Pancreas (tissue), 10 donors: ENCODE measurements at regions not wholly inside any gene's neighbourhood (a gene's known extent, or its start where the extent isn't known, plus 50 kb on each side); places are given as distances from the start of the nearest gene placed in this dataset.

Experiments used
- ATAC-seq, 4 donors: fragments of 200-7000 bp; cut with Tn5 transposase; one replicate each; pipeline versions ENCODE4 v1.8.0 to v1.9.1; 2020; ENCODE audit warnings: mild to moderate bottlenecking in 4 of 4, moderate library complexity in 4 of 4
- DNase-seq, 6 donors: peaks; one replicate each; pipeline ENCODE4 v3.0.0-alpha.2; 2020
- FAIRE-seq: peaks from 2 replicates; lab custom pipeline; 2012; peaks lifted over from hg19 to GRCh38; lab: Jason Lieb, UNC
- H3K27ac ChIP-seq, 4 donors: fragments of 200-600 bp; sonication (generic); 1 replicate in 3 of 4; 2 replicates in 1 of 4; pipeline versions ENCODE4 v1.5.0 to v1.8.0; 2020
- H3K27me3 ChIP-seq, 4 donors: fragments of 200-600 bp; one replicate each; pipeline ENCODE4 v1.8.0; 2021
- H3K36me3 ChIP-seq, 3 donors: fragments of 200-600 bp; sonication (generic) in 1 of 3; one replicate each; pipeline versions ENCODE4 v1.5.0 to v1.8.0; 2020 to 2021
- H3K4me1 ChIP-seq, 3 donors: fragments of 200-600 bp; one replicate each; pipeline ENCODE4 v1.8.0; 2021
- H3K4me3 ChIP-seq, 4 donors: fragments of 200-600 bp; sonication (generic) in 2 of 4; one replicate each; pipeline versions ENCODE4 v1.5.0 to v1.8.0; 2020 to 2021
- H3K9me3 ChIP-seq, 4 donors: fragments of 200-600 bp; one replicate each; pipeline ENCODE4 v1.8.0; 2021
- WGBS, 2 donors: extraction: QIAGEN DNeasy Blood & Tissue Kit; methylation state at CpG; one replicate each; pipeline ENCODE4 v1.1.7; 2013; 5-methylcytosine and 5-hydroxymethylcytosine counted together
- intact Hi-C, 3 donors: fragments of 100-400 bp; cut with DNase I; formaldehyde crosslinking; loops; one replicate each; pipeline versions ENCODE4 v1.11.1 to v1.14.2; 2022
- TF ChIP-seq, protein P1 (sequence below), 4 donors: fragments of 200-600 bp; sonication (generic) in 3 of 4; IDR thresholded peaks; one replicate each; pipeline versions ENCODE4 v1.5.0 to v1.8.0; 2021; ENCODE audit warnings: antibody characterized with exemption in 4 of 4
- donor health status: healthy with polysubstance abuse.
- donor health status: DM: no; HTN: no; CAD: no; lungs with moderate emphysema.
- donor health status: DM: no; HTN: no; CAD: no.
- donor health status: control.
- donor health status: control.
- donor health status: Bipolar disorder and iron deficiency.
- donor health status: DM: yes; HTN: yes; CAD: no.
- donor health status: DM: no; HTN: no; CAD: no.
- donor health status: DM: no; HTN: no; CAD: no.
- donor health status: DM: yes; HTN: yes; CAD: no.

DNA sequence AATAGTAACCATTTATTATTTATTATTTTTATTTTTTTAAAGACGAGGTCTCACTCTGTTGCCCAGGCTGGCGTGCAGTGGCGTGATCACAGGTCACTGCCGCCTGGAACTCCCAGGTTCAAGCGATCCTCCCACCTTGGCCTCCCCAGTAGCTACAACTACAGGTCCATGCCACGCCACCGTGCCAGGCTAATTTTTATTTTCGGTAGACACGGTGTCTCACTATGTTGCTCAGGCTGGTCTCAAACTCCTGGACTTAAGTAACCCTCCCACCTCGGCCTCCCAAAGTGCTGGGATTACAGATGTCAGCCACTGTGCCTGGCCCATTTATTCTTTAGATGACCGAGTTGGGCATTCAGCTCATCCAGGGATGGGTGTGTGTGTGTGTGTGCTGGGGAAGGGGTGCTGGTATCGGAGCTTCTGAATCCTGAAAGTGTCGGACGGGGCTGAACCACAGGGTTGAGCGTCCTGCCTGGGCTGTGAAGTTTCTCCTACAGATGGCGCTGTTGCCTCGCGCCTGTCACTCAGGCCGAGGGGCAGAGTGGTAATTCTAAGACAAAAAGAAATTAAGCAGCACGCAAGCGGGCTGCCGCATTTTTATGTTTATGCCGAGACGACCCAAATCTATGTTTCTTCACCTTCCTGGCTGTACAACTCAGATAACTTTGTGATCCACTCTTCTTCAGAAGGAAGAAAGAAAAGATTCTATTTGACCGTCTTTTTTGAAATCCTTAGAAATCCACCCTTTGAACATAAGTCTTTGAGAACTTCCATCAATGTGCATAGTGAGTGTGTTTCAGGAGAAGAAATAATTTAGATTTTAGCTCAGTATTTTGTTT, 252.8 kb downstream of the CDH26 start:
- WGBS, 2 donors: 28 to 33% methylated on average over 25 of the region's 25 CpGs
- H3K4me3 ChIP-seq: no peak overlapping the region

DNA sequence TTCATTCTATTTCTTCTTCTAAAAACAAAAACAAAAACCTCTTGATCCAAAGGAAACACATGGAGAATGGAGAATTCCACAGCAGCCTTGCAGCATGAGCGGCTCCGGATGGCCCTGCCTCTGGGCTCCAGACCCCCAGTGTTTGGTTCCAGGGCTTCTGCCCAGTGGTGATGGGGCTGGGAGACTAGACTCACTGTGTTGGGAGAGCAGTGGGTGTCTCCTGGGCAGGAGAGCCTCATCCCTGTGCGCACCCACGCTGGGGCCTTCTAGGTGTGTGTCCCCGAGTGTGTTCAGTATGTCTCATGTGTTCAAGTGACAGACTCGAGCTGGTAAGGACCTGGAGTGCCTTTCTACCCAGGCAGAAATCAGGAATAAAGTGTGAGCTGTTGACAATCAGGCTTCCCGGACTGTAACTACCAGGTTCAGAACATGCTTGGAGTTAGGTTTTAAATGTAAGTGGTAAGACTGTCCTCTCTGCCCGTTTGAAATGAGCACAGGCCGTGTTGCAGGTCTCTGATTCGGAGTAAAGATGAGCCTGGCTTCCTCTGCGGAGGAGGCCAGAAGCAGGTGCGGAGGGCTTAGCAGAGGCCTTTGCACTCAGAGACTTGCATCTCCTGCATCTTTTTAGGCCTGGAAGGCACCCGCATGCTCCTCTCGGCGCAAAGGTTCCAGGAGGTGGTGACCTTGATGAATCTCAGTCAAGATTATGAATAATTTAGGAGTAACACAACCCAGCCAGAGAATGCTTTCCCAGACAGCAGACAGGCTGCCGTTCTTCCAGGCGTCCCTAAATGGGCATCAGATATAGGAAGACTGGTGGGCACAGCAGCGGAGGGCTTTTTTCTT, 253.6 kb downstream of the CDH26 start:
- TF ChIP-seq, protein P1, sequence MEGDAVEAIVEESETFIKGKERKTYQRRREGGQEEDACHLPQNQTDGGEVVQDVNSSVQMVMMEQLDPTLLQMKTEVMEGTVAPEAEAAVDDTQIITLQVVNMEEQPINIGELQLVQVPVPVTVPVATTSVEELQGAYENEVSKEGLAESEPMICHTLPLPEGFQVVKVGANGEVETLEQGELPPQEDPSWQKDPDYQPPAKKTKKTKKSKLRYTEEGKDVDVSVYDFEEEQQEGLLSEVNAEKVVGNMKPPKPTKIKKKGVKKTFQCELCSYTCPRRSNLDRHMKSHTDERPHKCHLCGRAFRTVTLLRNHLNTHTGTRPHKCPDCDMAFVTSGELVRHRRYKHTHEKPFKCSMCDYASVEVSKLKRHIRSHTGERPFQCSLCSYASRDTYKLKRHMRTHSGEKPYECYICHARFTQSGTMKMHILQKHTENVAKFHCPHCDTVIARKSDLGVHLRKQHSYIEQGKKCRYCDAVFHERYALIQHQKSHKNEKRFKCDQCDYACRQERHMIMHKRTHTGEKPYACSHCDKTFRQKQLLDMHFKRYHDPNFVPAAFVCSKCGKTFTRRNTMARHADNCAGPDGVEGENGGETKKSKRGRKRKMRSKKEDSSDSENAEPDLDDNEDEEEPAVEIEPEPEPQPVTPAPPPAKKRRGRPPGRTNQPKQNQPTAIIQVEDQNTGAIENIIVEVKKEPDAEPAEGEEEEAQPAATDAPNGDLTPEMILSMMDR (IDR thresholded peaks at IDR 0.05): no peak
- no peak for DNase-seq
- 76 to 80% methylated on average over 18 of the region's 18 CpGs for WGBS, 2 donors
- FAIRE-seq: no peak
- Histone ChIP-seq H3K9me3 (no peaks in the 10 kb centered on the region), H3K4me3 (no peak overlapping the region), H3K36me3 (no peaks in the 10 kb centered on the region), H3K27ac (no peak overlapping the region), H3K27me3 (no peaks in the 10 kb centered on the region), H3K4me1 (no peaks in the 10 kb centered on the region)
- intact Hi-C loops: no loop called here
- no peak for ATAC-seq

More for the DNA sequence above, 252.8 kb downstream of the CDH26 start:
- intact Hi-C loops: no loop called here
- H3K4me1 ChIP-seq: no peaks in the 10 kb centered on the region
- no peak overlapping the region for H3K27ac ChIP-seq
- no peak for FAIRE-seq
- no peaks in the 10 kb centered on the region for H3K36me3 ChIP-seq
- peak; percentile 72 to 84 (median 80) for ATAC-seq
- peak in 4 of 6 donors; percentile 21 to 82 (median 48) for DNase-seq
- H3K27me3 ChIP-seq: no peaks in the 10 kb centered on the region
- H3K9me3 ChIP-seq: no peaks in the 10 kb centered on the region
- TF ChIP-seq, protein P1 (IDR thresholded peaks at IDR 0.05): peak; percentile 72 to 85 (median 75)

DNA sequence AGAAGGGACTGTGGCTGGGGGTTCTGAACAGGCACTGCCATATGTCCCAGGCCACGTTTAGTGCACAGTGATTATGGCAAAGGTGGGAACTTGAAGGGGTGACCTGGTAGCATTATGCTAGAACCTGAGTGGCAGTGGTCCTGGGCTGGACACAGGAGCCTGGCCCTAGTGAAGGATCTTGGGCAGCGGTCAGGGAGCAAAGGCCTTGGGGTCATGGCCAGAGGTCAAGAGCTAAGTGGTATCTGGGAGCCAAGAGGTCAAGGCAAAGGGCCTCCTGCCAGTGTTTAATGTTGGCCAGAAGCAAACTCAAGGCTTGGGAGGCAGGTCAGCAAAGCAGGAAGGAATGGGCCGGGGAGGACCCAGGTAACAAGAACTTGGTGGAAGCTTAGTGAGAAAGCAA, 254.5 kb downstream of the CDH26 start:
- no peak for FAIRE-seq
- Histone ChIP-seq H3K4me1 (no peaks in the 10 kb centered on the region), H3K36me3 (no peaks in the 10 kb centered on the region), H3K4me3 (no peak overlapping the region), H3K27ac (no peak overlapping the region), H3K27me3 (no peaks in the 10 kb centered on the region), H3K9me3 (no peaks in the 10 kb centered on the region)
- intact Hi-C loops: no loop called here
- 66 to 91% methylated on average over 3 of the region's 3 CpGs for WGBS, 2 donors
- ATAC-seq: no peak
- TF ChIP-seq, protein P1 (IDR thresholded peaks at IDR 0.05): no peak
- no peak for DNase-seq

DNA sequence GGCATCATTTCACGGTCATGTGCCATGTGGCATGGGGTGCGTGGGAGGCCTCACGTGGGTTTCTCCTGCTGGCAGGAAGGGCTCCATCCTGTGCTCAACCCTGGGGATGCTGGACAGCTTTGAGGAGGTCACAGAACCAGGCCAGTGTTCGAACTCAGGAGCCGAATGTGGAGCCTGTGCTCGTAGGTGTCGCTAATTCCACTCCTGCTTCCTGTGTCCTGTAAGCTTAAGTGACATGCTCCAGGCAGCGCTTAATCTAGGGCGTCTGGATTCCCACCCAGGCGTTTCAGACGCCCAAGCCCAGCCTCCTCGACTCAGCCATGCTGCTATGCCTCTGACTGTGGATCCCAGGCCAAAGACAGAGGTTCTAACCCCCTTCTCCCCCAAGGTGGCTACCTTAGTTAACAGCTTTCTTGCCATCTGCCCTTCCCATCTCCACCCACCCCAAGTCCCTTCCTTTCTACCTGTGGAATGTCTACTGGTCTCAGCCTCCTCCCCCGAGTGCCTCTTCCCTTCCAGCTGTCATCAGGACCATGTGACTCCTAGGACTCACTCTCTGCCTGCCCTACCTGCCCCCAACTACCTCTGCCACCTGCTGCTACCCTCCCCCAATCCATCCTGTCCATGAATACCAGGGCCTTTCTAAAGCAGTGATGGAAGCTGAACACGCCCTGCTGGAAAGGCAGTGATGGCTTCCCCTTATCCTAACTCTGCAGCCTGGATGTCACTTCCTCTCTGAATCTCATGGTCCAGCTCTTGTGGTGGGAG, 255.1 kb downstream of the CDH26 start:
- Histone ChIP-seq H3K9me3 (no peaks in the 10 kb centered on the region), H3K27ac (no peak overlapping the region), H3K36me3 (no peaks in the 10 kb centered on the region), H3K4me3 (no peak overlapping the region), H3K27me3 (no peaks in the 10 kb centered on the region), H3K4me1 (no peaks in the 10 kb centered on the region)
- FAIRE-seq: no peak
- intact Hi-C loops: no loop called here
- WGBS, 2 donors: 67 to 86% methylated on average over 14 of the region's 14 CpGs
- ATAC-seq: no peak
- TF ChIP-seq, protein P1 (IDR thresholded peaks at IDR 0.05): no peak
- DNase-seq: no peak
